ENCODE measurements at regions not wholly inside any gene's neighbourhood (a gene's known extent, or its start where the extent isn't known, plus 50 kb on each side); places are given as distances from the start of the nearest gene placed in this dataset.

DNA sequence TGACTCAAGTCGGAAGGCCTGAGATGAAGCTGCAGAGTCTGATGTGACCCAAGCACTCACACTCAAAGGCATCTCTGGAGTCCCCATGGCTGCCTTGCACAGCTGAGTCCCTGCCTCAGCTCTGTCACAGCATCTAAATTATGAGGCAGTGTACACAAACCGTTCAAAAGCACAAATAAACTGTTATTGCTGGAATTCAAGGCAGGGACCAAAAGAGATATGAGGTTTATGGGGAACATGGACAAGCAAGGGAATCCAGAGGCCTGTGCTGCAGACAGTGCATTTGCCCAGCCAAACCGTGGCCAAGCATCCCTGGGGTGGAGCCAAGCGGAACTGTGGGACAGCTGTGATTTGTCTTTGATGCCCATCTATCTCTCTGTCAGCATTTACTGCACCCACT lies 91.3 kb downstream of the RPS29 start:
- TF ChIP-seq EZH2 (IDR thresholded peaks at IDR 0.05; ENCODE audit: borderline replicate concordance, low read length): no peak
- TF ChIP-seq, protein P1, sequence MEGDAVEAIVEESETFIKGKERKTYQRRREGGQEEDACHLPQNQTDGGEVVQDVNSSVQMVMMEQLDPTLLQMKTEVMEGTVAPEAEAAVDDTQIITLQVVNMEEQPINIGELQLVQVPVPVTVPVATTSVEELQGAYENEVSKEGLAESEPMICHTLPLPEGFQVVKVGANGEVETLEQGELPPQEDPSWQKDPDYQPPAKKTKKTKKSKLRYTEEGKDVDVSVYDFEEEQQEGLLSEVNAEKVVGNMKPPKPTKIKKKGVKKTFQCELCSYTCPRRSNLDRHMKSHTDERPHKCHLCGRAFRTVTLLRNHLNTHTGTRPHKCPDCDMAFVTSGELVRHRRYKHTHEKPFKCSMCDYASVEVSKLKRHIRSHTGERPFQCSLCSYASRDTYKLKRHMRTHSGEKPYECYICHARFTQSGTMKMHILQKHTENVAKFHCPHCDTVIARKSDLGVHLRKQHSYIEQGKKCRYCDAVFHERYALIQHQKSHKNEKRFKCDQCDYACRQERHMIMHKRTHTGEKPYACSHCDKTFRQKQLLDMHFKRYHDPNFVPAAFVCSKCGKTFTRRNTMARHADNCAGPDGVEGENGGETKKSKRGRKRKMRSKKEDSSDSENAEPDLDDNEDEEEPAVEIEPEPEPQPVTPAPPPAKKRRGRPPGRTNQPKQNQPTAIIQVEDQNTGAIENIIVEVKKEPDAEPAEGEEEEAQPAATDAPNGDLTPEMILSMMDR (conservative IDR thresholded peaks at IDR 0.05 in 1 of 2, IDR thresholded peaks at IDR 0.05 in 1 of 2; ENCODE audit: extremely low read depth in 1 of 2, insufficient read depth in 1 of 2, low read depth in 1 of 2, low read length in 2 of 2): no peak

All from mammary epithelial cell (primary cell).